H1 (cell line): ENCODE measurements at regions not wholly inside any gene's neighbourhood (a gene's known extent, or its start where the extent isn't known, plus 50 kb on each side); places are given as distances from the start of the nearest gene placed in this dataset.

Experiments
- CEBPB ChIP-seq: IDR thresholded peaks from 2 replicates; pipeline ENCODE4 v1.6.1; 2012; ENCODE audit warnings: low read depth, low read length
- CREB1 ChIP-seq: IDR thresholded peaks from 2 replicates; pipeline ENCODE4 v1.6.1; 2012; ENCODE audit warnings: inconsistent platforms
- EGR1 ChIP-seq: IDR thresholded peaks from 2 replicates; pipeline ENCODE4 v1.6.1; 2011; ENCODE audit warnings: low read depth, low read length, borderline replicate concordance
- FOSL1 ChIP-seq: IDR thresholded peaks from 2 replicates; pipeline ENCODE4 v1.6.1; 2011; ENCODE audit warnings: mild to moderate bottlenecking, low read depth, low read length, moderate library complexity; ENCODE audit not compliant: insufficient read depth
- MAX ChIP-seq: IDR thresholded peaks from 2 replicates; pipeline ENCODE4 v1.6.1; 2012; ENCODE audit warnings: inconsistent platforms
- RFX5 ChIP-seq: IDR thresholded peaks from 2 replicates; pipeline ENCODE4 v1.6.1; 2011; ENCODE audit warnings: low read depth, low read length, improper control_type of control experiment, borderline replicate concordance
- TF ChIP-seq, protein P1 (sequence below), 3 experiments: IDR thresholded peaks; 1 replicate in 2 of 3; 2 replicates in 1 of 3; pipeline versions ENCODE4 v1.5.1 to v1.6.1; 2011; ENCODE audit warnings: low read length in 3 of 3, mild to moderate bottlenecking in 3 of 3, inconsistent platforms in 2 of 3, low read depth in 1 of 3, moderate library complexity in 1 of 3; ENCODE audit not compliant: insufficient read depth in 1 of 3; ENCODE audit errors: control extremely low read depth in 1 of 3

DNA sequence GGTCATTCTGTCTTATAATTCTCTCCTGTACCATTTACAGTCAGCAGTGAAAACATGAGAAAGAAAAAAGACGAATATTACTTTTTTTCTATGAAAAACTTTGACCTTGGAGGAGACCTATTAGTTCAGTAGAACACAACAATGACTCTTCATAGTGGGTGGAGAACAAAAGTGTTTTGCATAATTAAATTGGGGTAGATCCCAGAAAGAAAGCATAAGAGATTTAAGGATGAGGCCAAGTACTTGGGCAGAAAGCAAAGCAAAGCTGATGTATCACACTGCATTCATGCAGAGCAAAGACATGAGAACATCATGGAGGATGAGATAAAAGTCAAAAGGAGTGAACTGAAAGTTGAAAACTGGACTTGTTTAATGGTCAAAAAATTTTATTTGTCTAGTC is 1273.4 kb downstream of the ROBO2 start:
- TF ChIP-seq CEBPB (no peak), FOSL1 (no peak), EGR1 (no peak), RFX5 (no peak), CREB1 (no peak), MAX (no peak)
- TF ChIP-seq, protein P1, sequence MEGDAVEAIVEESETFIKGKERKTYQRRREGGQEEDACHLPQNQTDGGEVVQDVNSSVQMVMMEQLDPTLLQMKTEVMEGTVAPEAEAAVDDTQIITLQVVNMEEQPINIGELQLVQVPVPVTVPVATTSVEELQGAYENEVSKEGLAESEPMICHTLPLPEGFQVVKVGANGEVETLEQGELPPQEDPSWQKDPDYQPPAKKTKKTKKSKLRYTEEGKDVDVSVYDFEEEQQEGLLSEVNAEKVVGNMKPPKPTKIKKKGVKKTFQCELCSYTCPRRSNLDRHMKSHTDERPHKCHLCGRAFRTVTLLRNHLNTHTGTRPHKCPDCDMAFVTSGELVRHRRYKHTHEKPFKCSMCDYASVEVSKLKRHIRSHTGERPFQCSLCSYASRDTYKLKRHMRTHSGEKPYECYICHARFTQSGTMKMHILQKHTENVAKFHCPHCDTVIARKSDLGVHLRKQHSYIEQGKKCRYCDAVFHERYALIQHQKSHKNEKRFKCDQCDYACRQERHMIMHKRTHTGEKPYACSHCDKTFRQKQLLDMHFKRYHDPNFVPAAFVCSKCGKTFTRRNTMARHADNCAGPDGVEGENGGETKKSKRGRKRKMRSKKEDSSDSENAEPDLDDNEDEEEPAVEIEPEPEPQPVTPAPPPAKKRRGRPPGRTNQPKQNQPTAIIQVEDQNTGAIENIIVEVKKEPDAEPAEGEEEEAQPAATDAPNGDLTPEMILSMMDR (IDR thresholded peaks at IDR 0.05; ENCODE audit: control extremely low read depth in 1 of 3, insufficient read depth in 1 of 3, low read depth in 1 of 3, low read length in 3 of 3) = no peak
